H1 (cell line): ENCODE measurements at regions not wholly inside any gene's neighbourhood (a gene's known extent, or its start where the extent isn't known, plus 50 kb on each side); places are given as distances from the start of the nearest gene placed in this dataset.

Source experiments
- RNF2 ChIP-seq: fragments of 200-900, 300-1000 bp; sonication (generic); IDR thresholded peaks from 2 replicates; pipeline ENCODE4 v1.7.1; 2016; ENCODE audit warnings: borderline replicate concordance, low read depth, mild to moderate bottlenecking, antibody characterized with exemption, low read length; ENCODE audit not compliant: poor library complexity, severe bottlenecking; ENCODE audit errors: missing control alignments

DNA sequence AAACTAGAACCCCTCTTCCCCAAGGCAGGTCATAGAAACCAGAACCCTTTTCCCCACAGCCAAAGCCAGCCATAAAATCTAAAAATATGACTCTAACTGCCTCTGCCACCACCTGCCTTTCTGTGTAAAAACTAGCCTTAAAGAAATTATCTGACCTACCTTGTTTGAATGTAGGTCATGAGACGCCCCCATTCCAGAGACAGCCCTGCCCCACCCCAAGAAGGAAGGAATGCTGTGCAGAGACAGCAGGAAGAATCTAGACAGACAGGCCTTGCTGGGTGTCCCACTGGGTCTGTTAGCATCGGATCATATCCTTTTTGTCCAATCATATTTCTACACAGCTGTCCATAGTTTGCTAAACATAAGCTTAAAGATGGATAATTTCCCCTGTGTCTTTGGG lies 128.4 kb upstream of the RAB4A start (continued):
- no peak for TF ChIP-seq RNF2
